DMS79 treated with DMSO at 0.1 percent for 48 hours (cell line): ENCODE measurements at regions not wholly inside any gene's neighbourhood (a gene's known extent, or its start where the extent isn't known, plus 50 kb on each side); places are given as distances from the start of the nearest gene placed in this dataset.

Experiments used
- DNase-seq: peaks from one replicate; lab custom pipeline; 2025; lab: John Stamatoyannopoulos, UW

- no peak for DNase-seq
These were observed 123.3 kb downstream of the NCOR2 start for GRCh38 chr12:124443931-124444712.

GRCh38 chr12:124442772-124443445 lies 124.5 kb downstream of the NCOR2 start:
- DNase-seq, result no peak

DNA sequence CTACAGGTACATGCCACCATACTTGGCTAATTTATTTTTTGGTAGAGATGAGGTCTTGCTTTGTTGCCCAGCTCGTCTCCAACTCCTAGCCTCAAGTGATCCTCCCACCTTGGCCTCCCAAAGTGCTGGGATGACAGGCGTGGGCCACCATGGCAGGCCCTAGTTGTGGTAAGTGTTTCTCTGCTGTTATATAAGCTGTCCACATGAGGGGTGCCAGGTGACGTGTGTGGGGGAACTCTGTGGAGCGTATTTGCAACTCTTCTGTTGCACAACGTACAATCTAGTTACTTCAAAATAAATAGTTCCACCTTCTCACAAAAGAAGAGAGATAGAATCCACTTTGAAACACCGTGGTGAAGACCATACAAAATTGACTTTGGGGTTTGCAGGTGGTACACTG lies 125.1 kb downstream of the NCOR2 start:
- no peak for DNase-seq

GRCh38 chr12:124441443-124442194 lies 125.8 kb downstream of the NCOR2 start:
- no peak for DNase-seq

- no peak for DNase-seq
These were observed 126.5 kb downstream of the NCOR2 start for GRCh38 chr12:124440841-124441381.

DNA sequence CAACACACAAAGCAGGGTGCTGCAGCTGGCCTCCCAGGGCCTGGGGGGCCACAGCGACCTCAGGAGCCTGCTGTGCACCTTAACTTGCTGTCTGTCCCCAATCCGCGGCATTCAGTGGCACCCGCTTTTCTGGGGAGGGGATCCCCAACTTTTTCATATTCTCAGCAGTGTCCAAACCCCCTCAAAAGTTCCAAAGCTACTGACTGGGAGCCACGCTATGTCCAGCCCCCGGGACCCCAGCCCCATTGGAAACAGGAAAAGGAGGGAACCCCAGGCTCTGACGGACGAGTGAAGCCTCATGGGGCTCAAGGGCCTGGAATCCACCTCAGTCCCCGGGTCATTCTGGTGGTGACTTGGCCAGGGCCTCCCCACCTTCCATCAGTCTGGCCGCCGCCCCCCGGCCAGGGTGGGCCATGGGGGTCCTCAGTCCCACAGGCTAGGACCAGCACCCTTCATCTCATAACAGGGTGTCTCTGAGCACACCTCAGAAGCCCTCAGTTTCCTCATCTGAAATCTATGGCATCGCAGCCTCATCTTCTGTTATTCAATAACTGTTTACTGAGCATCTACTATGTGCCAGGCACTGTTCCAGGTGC lies 127.3 kb downstream of the NCOR2 start:
- no peak for DNase-seq

GRCh38 chr12:124438437-124439056 lies 128.9 kb downstream of the NCOR2 start:
- no peak for DNase-seq

DNA sequence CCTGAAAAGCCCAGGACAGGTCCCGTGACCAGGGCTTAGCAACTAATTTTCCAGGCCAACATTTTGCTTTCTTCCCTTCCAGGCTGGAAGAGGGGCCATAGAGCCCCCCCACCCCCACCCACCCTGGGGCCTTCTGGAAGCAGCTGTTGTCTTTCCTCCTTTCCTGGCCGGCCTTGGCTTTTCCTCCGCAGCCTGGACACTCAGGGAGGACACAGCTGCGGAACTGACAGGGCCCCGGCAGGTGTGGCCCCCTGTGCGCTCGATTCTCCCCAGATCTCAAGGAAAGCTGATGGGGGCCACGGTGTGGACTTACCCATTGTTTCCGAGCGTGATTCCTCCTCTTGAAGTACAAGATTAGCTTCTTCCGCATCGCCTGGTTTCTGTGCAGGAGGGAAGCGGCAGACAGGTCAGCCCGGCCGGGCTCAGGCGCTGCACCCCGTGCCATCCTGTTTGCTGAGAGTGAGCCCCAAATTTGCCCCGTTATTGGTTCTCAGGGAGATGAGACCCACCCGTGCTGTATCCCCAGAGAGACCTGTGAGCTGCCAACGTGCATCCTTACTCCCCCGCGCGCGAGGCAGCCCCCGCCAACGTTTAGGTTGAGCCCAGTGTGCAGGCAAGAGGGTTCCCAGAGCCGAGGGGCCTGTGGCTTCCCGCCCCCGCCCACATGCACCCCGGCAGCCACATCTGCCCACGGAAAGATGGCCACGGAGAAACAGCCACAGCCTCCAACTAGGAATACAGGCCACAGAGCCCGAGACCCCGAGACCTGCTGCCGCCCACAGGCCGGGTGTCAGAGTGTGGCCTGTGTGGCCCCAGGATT lies 129.6 kb downstream of the NCOR2 start:
- DNase-seq, result no peak

GRCh38 chr12:124437121-124437520 lies 130.3 kb downstream of the NCOR2 start:
- DNase-seq, result no peak

GRCh38 chr12:124436366-124436765 lies 131.0 kb downstream of the NCOR2 start:
- no peak for DNase-seq

- no peak for DNase-seq
These were observed 131.5 kb downstream of the NCOR2 start for GRCh38 chr12:124435806-124436345.

DNA sequence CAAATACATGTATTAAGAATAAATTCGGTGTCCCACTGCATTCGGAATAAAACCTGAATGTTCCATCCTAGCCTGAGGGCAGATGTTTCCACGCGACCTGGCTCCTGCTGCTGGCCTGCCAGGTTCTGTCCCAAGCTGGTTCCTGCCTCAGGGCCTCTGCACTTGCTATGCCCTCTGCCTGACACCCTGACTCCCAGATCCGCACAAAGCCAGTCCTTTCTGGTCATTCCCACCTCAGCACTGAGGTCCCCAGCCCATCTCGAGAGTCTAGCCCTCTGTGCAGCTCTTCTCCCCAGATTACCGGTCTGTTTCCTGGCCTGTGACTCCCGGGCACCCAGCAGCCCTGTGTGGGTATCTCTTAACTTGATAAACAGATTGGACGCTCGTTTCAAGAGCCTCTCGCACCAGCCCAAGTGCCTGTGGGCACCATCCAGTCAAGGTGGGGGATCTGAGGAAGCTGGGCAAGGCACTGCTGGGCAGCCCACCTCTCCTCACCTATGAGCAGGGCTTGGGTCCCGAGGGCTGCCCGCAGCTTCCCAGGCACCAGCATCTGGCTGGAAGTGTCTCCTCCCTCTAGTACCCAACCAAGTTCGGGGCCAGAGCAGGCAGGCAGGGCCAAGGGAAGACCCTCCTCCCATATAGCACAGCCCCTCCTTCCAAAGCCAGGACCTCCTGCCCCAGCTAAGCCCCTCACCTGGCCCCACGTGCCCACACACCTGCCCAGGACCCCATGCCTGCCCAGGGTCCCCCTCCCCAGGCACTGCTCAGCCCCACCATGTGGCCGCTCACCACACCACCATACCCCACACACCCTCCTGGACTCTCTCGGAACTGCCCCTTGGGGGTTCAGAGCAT lies 132.2 kb downstream of the NCOR2 start:
- no peak for DNase-seq

GRCh38 chr12:124434354-124434753 lies 133.1 kb downstream of the NCOR2 start:
- no peak for DNase-seq

DNA sequence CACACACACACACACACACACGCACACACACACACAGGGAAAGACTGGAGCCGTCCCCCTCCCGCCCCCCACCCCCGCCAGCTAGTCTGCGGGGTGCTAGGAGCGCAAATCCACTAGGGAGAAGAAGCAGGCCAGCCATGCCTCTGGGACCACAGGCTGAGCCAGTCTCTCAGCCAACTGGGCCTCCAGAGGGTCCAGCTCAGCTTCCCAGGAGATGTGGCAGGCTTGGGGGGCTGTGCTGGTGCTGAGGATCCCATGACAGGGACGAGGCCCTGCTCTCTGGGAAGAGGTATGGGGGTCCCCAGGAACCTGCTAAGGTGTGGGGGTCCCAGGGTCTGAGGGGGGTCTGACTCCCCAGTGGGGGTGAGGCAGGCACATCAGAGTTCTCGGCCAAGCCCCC lies 133.5 kb downstream of the NCOR2 start:
- no peak for DNase-seq

DNA sequence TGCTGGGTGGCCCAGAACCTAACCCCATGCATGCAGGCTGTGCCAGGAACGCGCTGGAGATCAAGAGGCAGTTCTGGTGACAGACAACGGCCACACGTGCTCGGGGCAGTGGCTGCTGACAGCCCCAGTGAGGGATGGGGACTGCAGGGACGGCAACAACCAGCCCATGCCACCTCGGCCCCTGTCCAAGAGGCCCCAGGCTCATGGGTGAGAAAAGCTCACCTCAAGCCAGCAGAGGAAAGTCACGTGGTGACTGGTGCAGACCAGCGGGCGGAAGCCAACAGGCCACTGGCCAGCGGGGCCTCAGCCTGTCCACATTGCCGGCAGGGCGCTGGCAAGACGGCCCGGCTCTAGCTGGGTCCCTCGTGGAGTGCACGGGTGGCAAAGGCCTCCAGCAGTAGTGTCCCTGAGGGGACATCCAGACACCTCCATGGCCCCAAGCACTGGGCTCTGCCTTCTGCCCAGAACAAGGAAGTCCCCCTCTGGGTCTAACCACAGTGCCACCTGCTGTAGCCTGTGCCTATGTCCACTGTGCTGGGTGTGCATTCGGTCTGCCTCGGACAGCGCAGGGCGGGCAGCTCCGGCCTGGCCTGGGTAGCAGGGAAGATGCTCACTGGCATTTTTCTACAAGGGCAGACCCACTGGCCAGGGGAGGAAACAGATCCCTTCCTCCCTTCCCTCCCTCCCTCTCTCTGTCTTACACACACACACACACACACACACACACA lies 134.1 kb downstream of the NCOR2 start:
- DNase-seq, result no peak

DNA sequence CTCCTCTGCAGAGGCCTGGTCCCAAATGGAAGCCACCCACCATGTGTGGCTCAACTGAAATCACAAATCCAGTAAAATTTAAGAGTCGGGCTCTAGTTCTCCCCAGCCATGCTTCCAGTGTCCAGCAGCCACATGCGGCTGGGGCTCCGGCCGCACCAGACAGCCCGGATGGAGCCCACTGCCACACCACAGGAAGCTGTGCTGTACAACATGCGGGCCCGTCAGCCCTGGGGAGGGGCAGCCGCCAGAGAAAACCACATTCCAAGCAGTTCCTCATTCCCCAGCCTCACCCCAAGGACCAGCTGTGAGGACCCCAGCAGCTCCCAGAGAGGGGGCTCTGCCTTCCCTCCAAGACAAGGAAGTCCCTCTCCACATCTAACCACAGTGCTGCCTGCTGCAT lies 135.0 kb downstream of the NCOR2 start:
- no peak for DNase-seq

DNA sequence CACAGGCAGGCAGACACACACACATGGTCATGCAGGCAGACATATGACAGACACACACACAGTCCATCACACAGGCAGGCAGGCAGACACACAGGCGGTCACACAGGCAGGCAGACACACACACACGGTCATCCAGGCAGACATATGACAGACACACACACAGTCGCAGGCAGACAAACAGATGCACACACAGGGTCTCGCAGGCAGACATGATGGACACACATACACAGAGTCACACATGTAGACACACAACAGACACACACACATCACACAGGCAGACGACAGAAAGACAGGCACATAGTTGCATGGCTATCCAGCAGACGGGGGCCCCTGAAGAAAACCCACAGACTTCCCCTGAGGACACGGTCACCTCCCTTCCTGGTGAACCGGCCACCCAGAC lies 135.4 kb downstream of the NCOR2 start:
- no peak for DNase-seq

DNA sequence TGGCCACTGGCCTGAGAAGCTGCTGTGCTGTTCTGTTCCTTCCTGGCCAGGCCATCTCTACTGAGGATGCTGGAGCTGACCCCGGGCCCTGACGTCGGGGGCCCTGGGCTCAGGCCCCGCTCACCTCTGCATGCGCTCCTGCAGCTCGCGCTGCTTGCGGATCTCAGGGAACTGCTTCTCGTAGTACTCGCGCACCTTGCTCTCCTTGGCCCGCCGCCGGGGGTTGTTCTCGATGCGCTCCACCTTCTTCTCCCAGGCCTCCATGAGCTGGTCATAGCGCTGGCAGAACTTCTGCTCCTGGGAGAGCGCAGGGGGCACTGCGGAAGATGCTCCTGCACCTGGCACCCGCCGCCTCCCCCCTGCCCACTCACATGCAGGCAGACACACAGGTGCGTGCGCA lies 135.6 kb downstream of the RFLNA start:
- no peak for DNase-seq

GRCh38 chr12:124429535-124429934 lies 134.6 kb downstream of the RFLNA start:
- DNase-seq, result no peak
